ENCODE measurements at regions not wholly inside any gene's neighbourhood (a gene's known extent, or its start where the extent isn't known, plus 50 kb on each side); places are given as distances from the start of the nearest gene placed in this dataset.
A peak's percentile ranks its signal among the peaks of the same experiment; 100 is the strongest.

- no peak for DNase-seq
These were observed 174.5 kb downstream of the INHBB start for GRCh38 chr2:120520454-120520853.

DNA sequence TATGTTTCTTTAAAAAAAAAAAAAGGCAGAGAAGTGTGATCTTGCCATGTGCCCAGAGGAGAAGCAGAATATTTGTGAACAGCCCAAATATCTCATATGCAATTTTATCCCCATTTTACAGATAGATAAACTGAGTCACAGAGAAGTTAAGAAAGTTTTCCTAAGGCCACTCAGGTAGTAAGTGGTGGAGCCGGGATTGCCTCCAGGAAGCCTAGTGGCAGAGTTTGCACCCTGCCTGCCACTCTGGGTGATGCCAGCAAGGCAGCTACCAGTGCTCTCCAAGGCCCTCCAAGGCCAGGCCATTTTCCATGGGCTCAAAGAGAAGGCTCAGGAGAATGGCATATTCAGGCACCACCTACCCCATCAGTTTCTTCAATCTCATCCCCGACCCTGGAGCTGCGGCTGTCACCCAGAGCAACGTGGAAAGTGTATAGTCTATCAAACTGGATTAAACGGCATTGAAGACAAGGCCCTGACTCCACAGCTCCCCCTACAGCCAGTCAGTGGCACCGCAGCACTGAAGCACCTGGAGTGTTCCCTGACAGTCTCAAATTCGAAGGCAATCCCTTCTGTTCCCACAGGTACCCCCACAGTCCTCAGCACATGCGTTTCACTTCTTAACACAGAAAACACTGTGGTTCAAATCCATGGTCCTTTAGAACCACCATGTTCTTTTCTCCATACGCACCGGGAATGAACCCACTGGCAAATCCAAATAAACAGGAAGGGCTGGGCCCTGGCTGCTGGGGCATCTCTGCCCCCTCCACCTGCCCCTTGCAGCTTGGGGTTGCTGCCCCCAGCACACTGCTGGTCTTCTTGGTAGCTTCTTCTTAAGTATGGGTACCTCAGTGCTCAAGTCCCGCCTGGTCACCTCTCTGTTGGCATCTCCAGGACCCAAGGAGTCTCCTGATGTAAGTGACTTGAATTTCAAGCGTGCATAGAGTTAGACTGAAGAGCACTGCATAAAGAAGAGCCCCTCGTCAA, 175.3 kb downstream of the INHBB start:
- peak; percentile 47 for DNase-seq

- DNase-seq = no peak
These were observed 176.3 kb downstream of the INHBB start for GRCh38 chr2:120522151-120522751.

GRCh38 chr2:120523766-120524165, 177.8 kb downstream of the INHBB start:
- DNase-seq = no peak

DNA sequence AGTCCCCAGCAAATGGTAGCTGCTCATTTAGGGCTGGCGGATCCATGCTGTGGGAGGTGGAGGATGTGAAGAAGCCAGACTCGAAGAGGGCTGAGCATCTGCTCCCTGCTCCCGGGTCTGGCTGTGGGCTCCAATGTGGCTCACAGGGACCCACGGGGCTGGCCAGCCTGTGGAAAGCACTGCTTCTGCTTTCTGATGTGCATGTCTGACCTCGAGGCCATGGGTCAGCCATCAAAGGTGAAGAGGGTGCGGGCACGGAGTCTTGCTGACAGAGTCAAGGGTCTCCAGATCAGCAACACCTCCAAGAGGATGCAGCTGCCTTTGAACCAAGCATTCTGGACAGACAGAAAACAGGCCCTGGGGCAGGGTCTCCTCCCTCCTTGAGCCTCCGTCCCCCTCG, 178.2 kb downstream of the INHBB start:
- no peak for DNase-seq

- DNase-seq = peak; percentile 16
These were observed 179.4 kb downstream of the INHBB start for GRCh38 chr2:120525056-120526046.

GRCh38 chr2:120526047-120526562, 180.2 kb downstream of the INHBB start:
- DNase-seq = no peak

DNA sequence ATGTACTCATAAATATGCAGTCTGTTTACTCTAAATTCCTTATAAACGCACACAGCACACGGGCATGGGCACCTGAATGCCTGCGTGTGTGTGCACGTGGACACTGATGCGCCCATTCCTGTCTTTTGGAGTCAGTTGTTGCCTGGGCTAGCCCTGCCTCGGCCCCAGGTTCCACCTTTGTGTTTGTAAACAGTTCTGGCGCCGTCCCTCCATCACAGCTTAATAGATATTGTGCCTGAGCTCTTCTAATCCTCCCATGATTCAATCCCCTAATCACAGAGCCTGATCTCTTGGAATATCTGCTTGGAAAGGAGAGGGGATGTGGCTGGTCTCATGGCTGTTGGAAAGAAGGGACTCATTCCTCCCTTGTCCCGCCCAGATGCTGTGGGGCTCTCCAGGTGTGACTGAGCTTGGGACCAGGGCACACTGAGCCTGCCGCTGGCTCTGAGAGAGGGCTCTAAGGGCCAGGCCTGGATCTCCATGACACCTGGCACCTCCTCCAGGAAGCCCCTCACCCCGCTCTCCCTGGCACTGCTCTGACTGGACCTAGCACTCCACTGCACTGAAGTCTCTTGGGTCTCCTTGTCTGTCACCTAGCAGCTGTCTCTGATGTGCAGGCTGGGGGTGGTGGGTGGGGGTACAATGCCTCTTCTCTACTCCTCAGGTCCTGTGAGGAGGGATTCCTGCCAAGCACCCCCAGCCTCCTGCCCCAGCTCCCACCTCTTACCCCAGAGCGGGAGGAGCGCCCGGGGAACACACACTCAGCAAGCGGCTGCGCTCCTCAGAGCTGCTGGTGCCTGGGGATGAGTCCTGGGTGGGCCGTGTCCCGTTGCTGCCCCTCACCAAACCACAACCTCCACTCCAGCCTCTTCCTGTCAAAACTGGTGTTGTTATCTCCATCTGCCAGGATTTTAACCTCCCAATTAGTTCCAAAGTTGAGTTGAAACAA, 181.3 kb downstream of the INHBB start:
- no peak for DNase-seq

GRCh38 chr2:120528051-120528692, 182.2 kb downstream of the INHBB start:
- no peak for DNase-seq

- no peak for DNase-seq
These were observed 182.7 kb downstream of the INHBB start for GRCh38 chr2:120528693-120529076.

- no peak for DNase-seq
These were observed 184.8 kb downstream of the INHBB start for GRCh38 chr2:120530781-120531180.

DNA sequence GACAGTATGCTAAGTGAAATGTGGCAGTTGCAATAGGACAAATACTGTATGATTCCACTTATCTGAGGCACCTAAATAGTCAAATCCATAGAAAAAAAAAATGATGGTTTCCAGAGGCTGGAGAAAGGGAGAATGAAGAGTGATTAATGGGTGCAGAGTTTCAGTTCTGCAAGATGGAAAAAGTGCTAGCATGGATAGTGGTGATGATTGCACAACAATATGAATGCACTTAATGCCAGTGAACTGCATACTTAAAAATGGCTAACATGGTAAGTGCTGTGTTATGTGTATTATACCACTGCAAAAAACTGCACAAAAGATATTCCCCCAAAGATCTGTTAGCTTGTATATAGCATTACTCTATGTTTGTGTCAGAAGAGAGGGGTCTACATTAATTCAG, 185.4 kb downstream of the INHBB start:
- no peak for DNase-seq

- no peak for DNase-seq
These were observed 186.1 kb downstream of the INHBB start for GRCh38 chr2:120531863-120532600.

GRCh38 chr2:120533625-120534024, 187.7 kb downstream of the INHBB start:
- no peak for DNase-seq

GRCh38 chr2:120534457-120534856, 188.5 kb downstream of the INHBB start:
- no peak for DNase-seq

GRCh38 chr2:120535081-120535480, 189.1 kb downstream of the INHBB start:
- no peak for DNase-seq

DNA sequence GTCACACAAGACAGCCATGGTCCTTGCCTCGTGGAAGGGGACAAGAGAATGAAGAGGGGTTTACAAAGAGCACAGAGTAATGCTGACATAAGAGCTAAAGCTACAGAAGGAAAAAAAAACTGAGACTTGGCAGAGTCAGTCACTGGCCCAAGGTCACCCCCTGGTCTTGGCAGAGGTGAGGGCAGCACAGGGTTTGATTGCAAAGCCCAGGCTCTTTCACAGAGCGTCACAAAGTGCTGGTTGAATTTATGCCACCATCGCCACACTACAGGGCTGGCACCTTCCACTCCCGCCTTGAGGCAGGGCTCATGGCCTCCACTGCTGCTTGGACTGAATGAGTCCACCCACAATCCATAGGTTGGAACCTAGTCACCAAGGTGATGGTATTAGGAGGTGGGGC, 190.2 kb downstream of the INHBB start:
- DNase-seq = no peak

GRCh38 chr2:120538691-120539423, 192.9 kb downstream of the INHBB start:
- DNase-seq = no peak

GRCh38 chr2:120539424-120539936, 193.5 kb downstream of the INHBB start:
- no peak for DNase-seq

Data from EL (cell line).